ENCODE measurements at regions not wholly inside any gene's neighbourhood (a gene's known extent, or its start where the extent isn't known, plus 50 kb on each side); places are given as distances from the start of the nearest gene placed in this dataset.

DNA sequence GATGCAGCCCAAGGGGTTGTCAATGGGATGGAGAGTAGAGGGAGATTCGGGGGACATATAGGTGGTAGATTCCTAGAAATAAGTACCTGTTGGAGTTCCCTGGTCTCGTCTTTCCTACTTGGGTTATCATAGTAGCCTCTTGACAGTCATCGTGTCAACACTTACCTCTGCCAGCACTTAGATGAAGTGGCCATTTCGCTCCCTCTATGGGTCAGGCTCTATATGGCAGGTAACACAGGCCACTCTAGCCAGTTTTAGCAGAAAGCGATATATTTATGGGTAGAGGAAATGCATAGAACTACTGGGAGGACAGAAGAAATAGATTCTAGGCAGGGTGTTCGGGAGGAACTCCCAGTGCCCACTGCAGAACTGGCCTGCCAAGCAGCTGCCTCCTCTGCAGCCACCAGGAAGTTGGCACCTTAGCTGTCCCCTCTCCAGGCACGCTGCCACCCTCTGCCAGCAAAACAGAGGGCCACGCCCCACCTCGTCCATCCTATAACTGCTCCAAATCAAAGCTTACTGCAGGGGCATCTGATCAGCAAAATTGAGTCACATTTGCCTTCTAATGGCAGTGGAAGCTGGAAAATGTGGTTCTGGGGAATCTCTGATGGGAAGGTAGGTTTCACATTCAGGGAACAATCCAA, 181.3 kb downstream of the INSIG2 start:
- TF ChIP-seq TAF1 (IDR thresholded peaks at IDR 0.05; ENCODE audit: borderline replicate concordance, low read depth, low read length): no peak
- TF ChIP-seq, protein P1, sequence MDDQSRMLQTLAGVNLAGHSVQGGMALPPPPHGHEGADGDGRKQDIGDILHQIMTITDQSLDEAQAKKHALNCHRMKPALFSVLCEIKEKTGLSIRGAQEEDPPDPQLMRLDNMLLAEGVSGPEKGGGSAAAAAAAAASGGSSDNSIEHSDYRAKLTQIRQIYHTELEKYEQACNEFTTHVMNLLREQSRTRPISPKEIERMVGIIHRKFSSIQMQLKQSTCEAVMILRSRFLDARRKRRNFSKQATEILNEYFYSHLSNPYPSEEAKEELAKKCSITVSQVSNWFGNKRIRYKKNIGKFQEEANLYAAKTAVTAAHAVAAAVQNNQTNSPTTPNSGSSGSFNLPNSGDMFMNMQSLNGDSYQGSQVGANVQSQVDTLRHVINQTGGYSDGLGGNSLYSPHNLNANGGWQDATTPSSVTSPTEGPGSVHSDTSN (IDR thresholded peaks at IDR 0.05): no peak
